GM18858 (cell line): ENCODE measurements at regions not wholly inside any gene's neighbourhood (a gene's known extent, or its start where the extent isn't known, plus 50 kb on each side); places are given as distances from the start of the nearest gene placed in this dataset.
A peak's percentile ranks its signal among the peaks of the same experiment; 100 is the strongest.

Experiments used
- ATAC-seq: cut with Tn5 transposase; IDR thresholded peaks from one replicate; pipeline ENCODE4 v1.9.1; 2021; ENCODE audit not compliant: unreplicated experiment

- no peak for ATAC-seq
These were observed 468.7 kb downstream of the ADGRL2 start for GRCh38 chr1:82269431-82269830.

- ATAC-seq: no peak
These were observed 468.1 kb downstream of the ADGRL2 start for GRCh38 chr1:82268826-82269225.

DNA sequence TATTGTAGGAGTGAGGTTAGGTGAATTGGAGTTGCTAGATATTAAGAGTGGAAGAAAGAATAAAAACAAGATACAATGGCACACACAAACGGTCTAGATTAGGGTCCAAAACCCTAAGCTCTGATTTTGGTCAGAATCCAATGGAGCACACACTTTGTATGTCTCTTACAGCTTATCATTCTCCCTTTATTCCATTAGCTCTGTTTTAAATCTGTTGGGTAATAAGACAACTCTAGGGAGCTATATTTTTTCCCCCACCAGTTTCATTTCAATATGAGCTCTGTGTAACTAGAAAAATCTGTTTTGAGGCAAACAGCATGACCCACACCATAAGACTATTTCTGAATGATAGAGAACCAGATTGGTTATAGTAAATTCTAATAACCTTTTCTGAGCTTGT lies 465.6 kb downstream of the ADGRL2 start:
- no peak for ATAC-seq

DNA sequence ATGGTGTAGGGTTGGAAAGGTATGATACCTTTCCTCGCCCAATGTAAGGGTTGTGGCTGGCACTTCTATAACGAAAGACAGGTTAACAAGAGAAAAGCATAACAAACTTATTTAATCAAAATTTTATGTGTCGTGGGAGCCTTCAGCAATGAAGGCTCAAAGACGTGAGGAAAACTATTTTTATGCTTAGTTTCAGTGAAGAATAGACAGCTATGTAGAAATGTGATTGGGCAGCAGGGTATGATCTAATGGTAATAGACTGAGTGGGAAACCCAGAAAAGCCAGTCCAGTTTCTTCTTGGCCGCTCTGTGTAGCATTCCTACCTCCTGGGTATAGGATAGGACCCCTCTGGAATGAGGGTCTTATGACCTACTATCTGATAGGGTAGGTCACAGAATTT lies 464.7 kb downstream of the ADGRL2 start:
- ATAC-seq: no peak

- no peak for ATAC-seq
These were observed 464.1 kb downstream of the ADGRL2 start for GRCh38 chr1:82264802-82265201.

DNA sequence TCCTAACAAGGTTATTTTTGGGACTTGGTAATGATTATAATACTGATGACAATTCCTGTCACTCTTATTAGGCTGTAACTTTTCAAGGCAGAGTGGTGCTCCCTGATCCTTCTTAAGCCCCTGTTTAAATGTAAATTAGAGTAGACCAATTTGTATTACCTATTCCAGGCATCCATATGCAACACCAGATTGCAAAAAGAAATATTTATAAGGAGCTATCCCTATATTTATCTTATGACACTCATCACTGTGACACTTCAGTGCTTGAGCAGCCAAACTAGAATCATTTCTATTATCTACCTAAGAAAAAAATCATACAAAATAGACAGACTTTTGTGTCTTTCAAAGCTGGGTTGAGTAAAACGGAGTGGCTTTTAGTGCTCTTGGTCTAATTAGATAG lies 462.7 kb downstream of the ADGRL2 start:
- no peak for ATAC-seq

GRCh38 chr1:82260666-82261065 lies 459.9 kb downstream of the ADGRL2 start:
- no peak for ATAC-seq

DNA sequence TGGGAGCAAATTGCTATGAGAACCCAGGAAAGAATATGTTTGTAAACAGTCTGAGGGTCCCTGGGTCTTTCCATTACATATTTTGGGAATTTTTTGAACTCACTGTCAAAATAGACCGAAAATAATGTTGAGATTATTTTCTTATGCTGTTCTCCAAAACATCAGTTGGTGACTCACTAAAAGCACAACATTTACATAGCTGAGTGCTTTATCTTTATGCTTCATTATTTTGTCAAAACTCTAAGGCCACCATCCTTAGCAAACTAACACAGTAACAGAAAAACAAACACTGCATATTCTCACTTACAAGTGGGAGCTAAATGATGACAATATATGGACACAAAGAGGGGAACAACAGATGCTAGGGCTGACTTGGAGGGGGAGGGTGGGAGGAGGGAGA lies 459.3 kb downstream of the ADGRL2 start:
- ATAC-seq: no peak

GRCh38 chr1:82258887-82259286 lies 458.2 kb downstream of the ADGRL2 start:
- ATAC-seq: no peak

DNA sequence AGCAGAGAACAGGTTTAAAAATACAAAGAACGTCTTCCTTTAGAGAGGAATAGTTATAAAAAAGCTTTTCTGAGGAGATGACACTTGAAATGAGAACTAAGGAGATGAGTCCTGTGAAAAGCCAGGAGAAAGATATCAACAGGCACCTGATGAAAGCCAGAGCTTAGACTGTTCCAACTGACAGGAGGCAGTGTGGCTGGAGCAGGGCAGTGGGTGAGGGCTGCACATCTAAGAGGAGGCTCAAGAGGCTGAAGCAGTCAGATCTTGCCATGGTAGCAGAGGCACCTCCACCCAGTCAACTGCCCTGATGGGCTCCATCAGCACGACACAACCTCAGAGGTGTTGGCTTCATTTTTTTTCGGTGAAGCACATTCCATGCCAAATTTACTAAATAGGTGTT lies 445.3 kb downstream of the ADGRL2 start:
- ATAC-seq: no peak

GRCh38 chr1:82245345-82246014 lies 444.7 kb downstream of the ADGRL2 start:
- no peak for ATAC-seq

- ATAC-seq: no peak
These were observed 439.8 kb downstream of the ADGRL2 start for GRCh38 chr1:82240571-82240970.

GRCh38 chr1:82230667-82231066 lies 429.9 kb downstream of the ADGRL2 start:
- ATAC-seq: no peak

DNA sequence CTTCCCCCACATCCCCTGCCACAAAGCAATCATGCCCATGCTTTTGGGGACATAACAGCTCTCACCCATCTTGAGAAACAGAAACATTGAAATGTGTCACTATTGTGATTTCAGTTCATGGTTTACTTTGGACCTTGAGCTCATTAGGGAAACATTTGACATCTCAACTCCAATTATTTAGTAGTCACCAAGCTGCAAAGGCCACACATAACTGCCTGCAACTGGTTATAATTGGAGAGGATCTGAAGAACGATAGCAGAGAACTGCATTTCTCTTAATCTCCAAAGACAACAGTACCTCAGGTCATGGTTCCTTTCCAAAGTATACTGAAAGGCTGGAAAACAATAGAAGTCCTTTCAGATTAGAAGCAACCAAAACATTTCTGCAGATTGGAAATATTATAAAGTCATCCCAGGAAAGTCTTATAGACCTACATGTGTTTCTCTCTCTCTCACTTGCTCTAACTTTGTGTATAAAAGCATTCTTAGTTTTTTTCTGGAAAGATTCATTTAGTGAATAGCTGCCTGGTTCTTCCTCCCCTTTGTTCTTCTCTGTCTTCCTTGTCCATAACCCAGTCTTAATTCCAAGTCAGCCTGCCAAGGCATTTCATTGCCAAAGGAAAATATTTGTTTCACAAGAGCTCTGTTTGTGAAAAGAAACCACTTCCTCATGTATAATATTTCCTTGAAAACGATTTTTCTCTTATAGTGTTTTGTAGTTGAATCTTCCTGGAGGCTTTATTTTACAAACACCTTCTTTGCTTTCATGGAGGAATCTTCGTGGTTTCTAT lies 426.8 kb downstream of the ADGRL2 start:
- no peak for ATAC-seq

DNA sequence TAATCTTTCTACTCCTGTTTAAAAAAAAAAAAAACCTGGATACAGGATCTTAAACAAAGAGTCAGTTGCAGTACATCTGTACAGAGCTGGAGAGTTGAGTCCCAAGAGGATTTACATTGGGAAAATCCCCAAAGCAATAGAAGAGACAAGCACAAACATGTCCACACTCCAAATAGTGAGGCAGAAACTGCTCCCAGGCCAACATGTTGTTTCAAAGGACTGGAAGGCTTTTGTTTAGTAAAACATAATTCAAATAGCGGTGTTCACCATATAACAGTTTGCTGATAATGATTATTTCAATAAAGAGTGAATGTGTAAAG lies 425.4 kb downstream of the ADGRL2 start:
- no peak for ATAC-seq

DNA sequence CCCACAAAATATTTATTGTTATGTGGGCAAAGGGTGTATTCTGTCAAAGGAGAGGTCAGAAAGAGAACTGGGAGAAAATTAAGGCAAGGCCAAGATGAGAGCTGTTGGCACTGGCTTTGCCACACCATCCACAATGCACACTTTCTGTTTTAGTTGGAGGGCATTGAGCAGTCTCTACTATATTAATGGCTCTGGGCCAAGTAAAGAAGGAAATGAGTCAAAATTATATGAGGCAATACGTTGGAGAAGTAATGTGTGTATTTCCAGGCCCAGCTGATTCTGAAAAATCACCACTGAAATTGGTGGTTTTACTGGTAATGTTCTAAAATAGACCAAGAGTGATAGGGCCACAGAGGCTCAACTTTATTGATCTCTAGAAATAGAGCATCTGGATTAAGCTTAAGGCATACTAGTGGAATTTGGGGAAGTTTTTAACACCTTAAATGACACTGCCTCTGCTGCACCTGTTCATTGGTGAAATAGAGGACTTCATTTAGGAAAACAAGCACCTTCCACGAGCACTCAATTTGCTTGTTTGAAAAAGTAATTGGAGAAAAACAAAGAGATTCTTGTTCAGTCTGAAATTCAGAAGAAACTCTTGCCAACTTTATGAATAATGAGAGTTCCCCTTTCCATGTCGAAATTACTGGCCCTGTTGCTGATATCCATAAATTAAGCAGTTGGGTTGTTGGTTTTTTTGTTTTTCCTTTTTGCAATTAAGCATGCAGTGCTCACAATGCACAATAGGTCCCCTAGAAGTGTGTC lies 424.9 kb downstream of the ADGRL2 start:
- ATAC-seq: peak; percentile 87

DNA sequence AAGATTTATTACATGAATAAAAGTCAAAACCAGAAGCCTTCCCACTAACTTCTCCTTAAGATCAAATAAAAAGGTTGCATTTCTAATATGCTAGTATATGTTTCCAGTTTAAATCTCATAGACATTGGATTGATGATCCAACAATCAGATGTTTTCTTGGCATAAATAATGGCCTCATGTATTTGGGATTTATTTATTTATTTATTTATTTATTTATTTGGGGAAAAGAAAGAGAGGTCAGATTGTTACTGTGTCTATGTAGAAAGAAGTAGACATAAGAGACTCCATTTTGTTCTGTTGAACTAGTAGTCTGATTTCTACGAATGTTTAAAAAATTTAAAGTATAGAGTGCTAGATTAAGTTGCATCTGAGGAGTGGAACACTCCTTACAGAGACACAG lies 422.4 kb downstream of the ADGRL2 start:
- no peak for ATAC-seq

- no peak for ATAC-seq
These were observed 421.0 kb downstream of the ADGRL2 start for GRCh38 chr1:82221721-82222120.

DNA sequence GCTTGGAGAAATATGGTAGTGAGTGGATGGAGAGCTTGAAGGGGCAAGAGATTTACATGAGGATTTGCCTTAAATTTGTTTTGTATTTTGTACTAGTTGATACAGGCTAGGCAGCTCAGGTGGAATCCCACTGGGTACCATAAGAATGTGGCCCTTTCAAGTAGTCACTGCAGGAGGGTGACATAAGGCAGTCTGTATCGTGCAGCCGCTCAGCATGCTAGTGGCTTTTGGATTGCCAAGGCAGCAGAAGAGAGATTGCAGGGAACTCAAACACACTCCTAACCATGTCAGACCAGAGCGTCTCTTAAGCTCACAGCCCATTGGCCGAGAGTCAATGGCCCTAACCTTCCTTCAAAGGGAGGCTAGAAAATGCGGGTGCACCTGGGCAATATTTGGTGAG lies 420.0 kb downstream of the ADGRL2 start:
- no peak for ATAC-seq

DNA sequence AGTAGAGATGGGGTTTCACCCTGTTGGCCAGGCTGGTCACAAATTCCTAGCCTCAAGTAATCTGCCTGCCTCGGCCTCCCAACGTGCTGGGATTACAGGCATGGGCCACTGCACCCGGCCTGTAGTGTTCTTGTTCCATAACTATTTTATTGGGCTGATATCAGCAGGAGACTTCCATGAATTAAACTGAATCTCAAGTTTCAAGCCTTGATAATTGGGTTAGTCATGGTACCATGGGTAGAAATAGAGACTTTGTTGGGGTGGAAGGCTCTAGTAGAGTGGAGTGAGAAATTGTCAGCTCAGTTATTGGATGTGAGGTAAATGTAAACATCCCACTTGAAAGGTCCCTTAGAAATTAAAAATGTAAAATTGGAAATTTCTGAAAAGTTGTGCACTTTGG lies 419.1 kb downstream of the ADGRL2 start:
- no peak for ATAC-seq

DNA sequence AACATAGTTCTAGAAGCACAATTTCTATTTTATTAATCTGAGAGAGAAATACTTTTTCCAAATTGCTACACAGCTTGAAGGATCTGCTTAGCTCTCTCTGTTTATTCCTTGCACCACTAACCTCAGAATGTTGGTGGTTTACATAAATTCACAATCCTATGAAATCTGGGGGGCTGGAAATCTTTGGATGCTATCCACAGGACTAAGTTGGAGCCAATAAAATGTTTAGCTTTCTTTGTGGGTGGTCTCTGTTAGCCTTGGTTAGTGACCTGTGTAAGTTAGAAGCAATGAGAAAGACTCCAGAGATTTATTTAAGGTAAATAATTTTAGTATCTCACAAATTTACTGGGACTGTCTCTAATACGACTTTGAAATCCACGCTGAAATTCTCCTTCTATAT lies 418.1 kb downstream of the ADGRL2 start:
- no peak for ATAC-seq

- ATAC-seq: no peak
These were observed 415.1 kb downstream of the ADGRL2 start for GRCh38 chr1:82215853-82216175.
